B cell (primary cell): ENCODE measurements at regions not wholly inside any gene's neighbourhood (a gene's known extent, or its start where the extent isn't known, plus 50 kb on each side); places are given as distances from the start of the nearest gene placed in this dataset.

Experiments used
- CTCF ChIP-seq: fragments of 200-600 bp; IDR thresholded peaks from one replicate; pipeline ENCODE4 v1.8.0; 2022; ENCODE audit warnings: antibody characterized with exemption, mild to moderate bottlenecking
- EZH2 ChIP-seq: IDR thresholded peaks from 2 replicates; pipeline ENCODE4 v1.6.1; 2012; ENCODE audit warnings: borderline replicate concordance, low read depth, mild to moderate bottlenecking, moderate library complexity, low read length; ENCODE audit not compliant: insufficient read depth, poor library complexity, severe bottlenecking

DNA sequence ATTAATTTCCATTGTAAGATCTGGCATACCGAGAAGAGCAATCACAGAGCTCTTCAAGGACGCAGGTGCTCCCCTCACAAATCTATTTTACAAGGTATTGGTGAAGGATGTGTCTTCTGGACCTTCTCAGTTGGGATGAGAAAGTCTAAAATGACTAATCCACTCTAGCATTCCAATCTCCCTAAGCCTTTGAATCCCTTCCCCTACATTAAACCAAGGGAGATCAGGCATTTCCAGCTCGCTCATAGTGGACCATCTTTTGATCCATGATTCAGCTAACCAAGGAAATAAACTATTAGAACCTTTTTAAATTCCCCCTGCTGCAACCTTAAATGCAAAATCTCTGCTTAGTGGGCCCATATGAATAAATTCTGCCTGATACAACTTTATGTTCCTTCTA, 95.9 kb upstream of the FBN2 start:
- TF ChIP-seq EZH2: no peak
- no peak for TF ChIP-seq CTCF
